CD4-positive, alpha-beta memory T cell (primary cell): ENCODE measurements at regions not wholly inside any gene's neighbourhood (a gene's known extent, or its start where the extent isn't known, plus 50 kb on each side); places are given as distances from the start of the nearest gene placed in this dataset.

Source experiments
- CTCF ChIA-PET: fragments of 350-600 bp; sonication (Branson Sonifier 250); formaldehyde crosslinking; loops from one replicate; lab custom pipeline; 2021; ENCODE audit warnings: inconsistent platforms; ENCODE audit not compliant: partially characterized antibody; lab: Charles Lee
- POLR2A ChIA-PET: fragments of 350-600 bp; sonication (Branson Sonifier 250); formaldehyde crosslinking; loops from one replicate; lab custom pipeline; 2021; ENCODE audit not compliant: partially characterized antibody; lab: Charles Lee
- DNase-seq, 5 donors: peaks; one replicate each; pipeline versions ENCODE4 v3.0.0 to v3.0.0-alpha.2; 2020 to 2022; ENCODE audit warnings: mixed read lengths in 1 of 5
- H3K27ac ChIP-seq: one replicate; pipeline ENCODE4 v1.7.0; 2013; ENCODE audit warnings: low read depth, low read length
- H3K27me3 ChIP-seq: 2 replicates; pipeline ENCODE4 v1.7.0; 2013; ENCODE audit warnings: mild to moderate bottlenecking, low read length, moderate library complexity; ENCODE audit not compliant: insufficient read depth
- H3K36me3 ChIP-seq: 2 replicates; pipeline ENCODE4 v1.7.0; 2013; ENCODE audit warnings: mild to moderate bottlenecking, low read length, moderate library complexity; ENCODE audit not compliant: insufficient read depth
- H3K4me1 ChIP-seq: 2 replicates; pipeline ENCODE4 v1.7.0; 2013; ENCODE audit warnings: mild to moderate bottlenecking, low read length, moderate library complexity; ENCODE audit not compliant: insufficient read depth
- H3K4me3 ChIP-seq, 2 donors: one replicate each; pipeline ENCODE4 v1.7.0; 2013; ENCODE audit warnings: low read length in 2 of 2, mild to moderate bottlenecking in 1 of 2
- H3K9me3 ChIP-seq, 2 donors: one replicate each; pipeline ENCODE4 v1.7.0; 2013; ENCODE audit warnings: low read length in 2 of 2, control low read depth in 1 of 2; ENCODE audit not compliant: control insufficient read depth in 1 of 2
- H3K27ac Mint-ChIP-seq, 7 donors: one replicate each; pipeline ENCODE4 v1.8.0; 2020 to 2021; ENCODE audit warnings: mixed read lengths in 7 of 7, mild to moderate bottlenecking in 6 of 7, inconsistent platforms in 3 of 7, moderate library complexity in 3 of 7
- H3K27me3 Mint-ChIP-seq, 2 donors: one replicate each; pipeline ENCODE4 v1.8.0; 2020 to 2021; ENCODE audit warnings: mixed read lengths in 2 of 2
- H3K36me3 Mint-ChIP-seq, 2 donors: one replicate each; pipeline ENCODE4 v1.8.0; 2020 to 2021; ENCODE audit warnings: mixed read lengths in 2 of 2, inconsistent platforms in 1 of 2, mild to moderate bottlenecking in 1 of 2
- H3K4me1 Mint-ChIP-seq, 4 donors: one replicate each; pipeline ENCODE4 v1.8.0; 2020 to 2021; ENCODE audit warnings: mixed read lengths in 4 of 4, mild to moderate bottlenecking in 1 of 4
- H3K4me3 Mint-ChIP-seq, 8 donors: one replicate each; pipeline ENCODE4 v1.8.0; 2020 to 2021; ENCODE audit warnings: mixed read lengths in 8 of 8, mild to moderate bottlenecking in 7 of 8, moderate library complexity in 6 of 8, inconsistent platforms in 3 of 8
- H3K9me3 Mint-ChIP-seq, 8 donors: one replicate each; pipeline ENCODE4 v1.8.0; 2020 to 2021; ENCODE audit warnings: mixed read lengths in 8 of 8, mild to moderate bottlenecking in 5 of 8, inconsistent platforms in 3 of 8, moderate library complexity in 1 of 8
- intact Hi-C: fragments of 100-400 bp; cut with micrococcal nuclease; formaldehyde crosslinking; loops from one replicate; pipeline ENCODE4 v1.15.1; 2023

- no peak for DNase-seq
- no peak overlapping the region for H3K4me3 Mint-ChIP-seq
- Histone ChIP-seq H3K27me3 (no peaks in the 10 kb centered on the region), H3K27ac (no peak overlapping the region), H3K36me3 (no peaks in the 10 kb centered on the region), H3K4me3 (no peak overlapping the region), H3K9me3 (no peaks in the 10 kb centered on the region), H3K4me1 (no peaks in the 10 kb centered on the region)
- no peaks in the 10 kb centered on the region for H3K36me3 Mint-ChIP-seq
- H3K27ac Mint-ChIP-seq = no peak overlapping the region
- ChIA-PET CTCF (no interaction called here), POLR2A (no interaction called here)
- no peaks in the 10 kb centered on the region for H3K4me1 Mint-ChIP-seq
- no peaks in the 10 kb centered on the region for H3K27me3 Mint-ChIP-seq
- H3K9me3 Mint-ChIP-seq = peaks cover 0 to 4% (median 2%) of the 10 kb centered on the region in 8 donors
- intact Hi-C loops = no loop called here
Observed at GRCh38 chr4:175277816-175278215, 359.7 kb downstream of the ADAM29 start.

- H3K36me3 Mint-ChIP-seq = no peaks in the 10 kb centered on the region
- CTCF ChIA-PET = no interaction called here
- H3K4me1 Mint-ChIP-seq = no peaks in the 10 kb centered on the region
- H3K27ac Mint-ChIP-seq = no peak overlapping the region
- H3K4me3 Mint-ChIP-seq = no peak overlapping the region
- Histone ChIP-seq H3K4me3 (no peak overlapping the region), H3K27ac (no peak overlapping the region), H3K4me1 (no peaks in the 10 kb centered on the region), H3K9me3 (no peaks in the 10 kb centered on the region), H3K36me3 (no peaks in the 10 kb centered on the region), H3K27me3 (no peaks in the 10 kb centered on the region)
- H3K27me3 Mint-ChIP-seq = no peaks in the 10 kb centered on the region
- H3K9me3 Mint-ChIP-seq = peaks cover 0 to 5% (median 2%) of the 10 kb centered on the region in 8 donors
- intact Hi-C loops = no loop called here
- no peak for DNase-seq
- POLR2A ChIA-PET = no interaction called here
Observed at GRCh38 chr4:175280153-175280552, 362.0 kb downstream of the ADAM29 start.

- no peak overlapping the region for H3K4me3 Mint-ChIP-seq
- no peaks in the 10 kb centered on the region for H3K4me1 Mint-ChIP-seq
- CTCF ChIA-PET = no interaction called here
- H3K9me3 Mint-ChIP-seq = peaks cover 0 to 12% (median 3%) of the 10 kb centered on the region in 8 donors
- H3K27me3 Mint-ChIP-seq = no peaks in the 10 kb centered on the region
- POLR2A ChIA-PET = no interaction called here
- Histone ChIP-seq H3K4me3 (no peak overlapping the region), H3K36me3 (no peaks in the 10 kb centered on the region), H3K4me1 (no peaks in the 10 kb centered on the region), H3K27me3 (no peaks in the 10 kb centered on the region), H3K27ac (no peak overlapping the region), H3K9me3 (no peaks in the 10 kb centered on the region)
- H3K36me3 Mint-ChIP-seq = no peaks in the 10 kb centered on the region
- no peak overlapping the region for H3K27ac Mint-ChIP-seq
- intact Hi-C loops = no loop called here
- no peak for DNase-seq
Observed at GRCh38 chr4:175281894-175282293, 363.7 kb downstream of the ADAM29 start.

GRCh38 chr4:175282407-175282806 is 364.2 kb downstream of the ADAM29 start:
- H3K4me3 Mint-ChIP-seq = no peak overlapping the region
- ChIA-PET CTCF (no interaction called here), POLR2A (no interaction called here)
- no peaks in the 10 kb centered on the region for H3K4me1 ChIP-seq
- no peak overlapping the region for H3K27ac Mint-ChIP-seq
- DNase-seq = no peak
- H3K36me3 Mint-ChIP-seq = no peaks in the 10 kb centered on the region
- H3K27me3 ChIP-seq = no peaks in the 10 kb centered on the region
- H3K4me3 ChIP-seq = no peak overlapping the region
- H3K9me3 Mint-ChIP-seq = peaks cover 0 to 14% (median 4%) of the 10 kb centered on the region in 8 donors
- no peaks in the 10 kb centered on the region for H3K36me3 ChIP-seq
- H3K9me3 ChIP-seq = no peaks in the 10 kb centered on the region
- intact Hi-C loops = no loop called here
- no peak overlapping the region for H3K27ac ChIP-seq
- no peaks in the 10 kb centered on the region for H3K27me3 Mint-ChIP-seq
- H3K4me1 Mint-ChIP-seq = no peaks in the 10 kb centered on the region

- POLR2A ChIA-PET = no interaction called here
- Histone ChIP-seq H3K9me3 (no peaks in the 10 kb centered on the region), H3K4me1 (no peaks in the 10 kb centered on the region), H3K4me3 (no peak overlapping the region), H3K36me3 (no peaks in the 10 kb centered on the region), H3K27me3 (no peaks in the 10 kb centered on the region), H3K27ac (no peak overlapping the region)
- H3K27me3 Mint-ChIP-seq = no peaks in the 10 kb centered on the region
- CTCF ChIA-PET = no interaction called here
- no peak for DNase-seq
- no peak overlapping the region for H3K27ac Mint-ChIP-seq
- H3K9me3 Mint-ChIP-seq = peaks cover 2 to 16% (median 5%) of the 10 kb centered on the region in 8 donors
- H3K36me3 Mint-ChIP-seq = no peaks in the 10 kb centered on the region
- H3K4me3 Mint-ChIP-seq = no peak overlapping the region
- intact Hi-C loops = no loop called here
- no peaks in the 10 kb centered on the region for H3K4me1 Mint-ChIP-seq
Observed at GRCh38 chr4:175290401-175290800, 372.2 kb downstream of the ADAM29 start.

- DNase-seq = no peak
- no peaks in the 10 kb centered on the region for H3K9me3 ChIP-seq
- H3K27me3 Mint-ChIP-seq = no peaks in the 10 kb centered on the region
- no peaks in the 10 kb centered on the region for H3K4me1 ChIP-seq
- no peak overlapping the region for H3K27ac ChIP-seq
- ChIA-PET POLR2A (no interaction called here), CTCF (no interaction called here)
- no peak overlapping the region for H3K4me3 ChIP-seq
- peaks cover 0 to 4% (median 0%) of the 10 kb centered on the region in 8 donors for H3K9me3 Mint-ChIP-seq
- H3K4me1 Mint-ChIP-seq = no peaks in the 10 kb centered on the region
- no peaks in the 10 kb centered on the region for H3K36me3 ChIP-seq
- no peaks in the 10 kb centered on the region for H3K36me3 Mint-ChIP-seq
- intact Hi-C loops = no loop called here
- no peaks in the 10 kb centered on the region for H3K27me3 ChIP-seq
- H3K27ac Mint-ChIP-seq = no peak overlapping the region
- no peak overlapping the region for H3K4me3 Mint-ChIP-seq
Observed at GRCh38 chr4:175297965-175298565, 379.9 kb downstream of the ADAM29 start.

GRCh38 chr4:175306436-175306835 is 388.3 kb downstream of the ADAM29 start:
- Mint-ChIP-seq H3K4me3 (no peak overlapping the region), H3K4me1 (no peaks in the 10 kb centered on the region), H3K36me3 (no peaks in the 10 kb centered on the region), H3K9me3 (peaks cover 0 to 4% (median 0%) of the 10 kb centered on the region in 8 donors), H3K27me3 (no peaks in the 10 kb centered on the region), H3K27ac (no peak overlapping the region)
- Histone ChIP-seq H3K4me1 (no peaks in the 10 kb centered on the region), H3K27me3 (no peaks in the 10 kb centered on the region), H3K9me3 (no peaks in the 10 kb centered on the region), H3K36me3 (no peaks in the 10 kb centered on the region), H3K4me3 (no peak overlapping the region), H3K27ac (no peak overlapping the region)
- intact Hi-C loops = no loop called here
- DNase-seq = no peak
- ChIA-PET POLR2A (no interaction called here), CTCF (no interaction called here)

GRCh38 chr4:175307326-175307725 is 389.2 kb downstream of the ADAM29 start:
- Histone ChIP-seq H3K4me1 (no peaks in the 10 kb centered on the region), H3K4me3 (no peak overlapping the region), H3K36me3 (no peaks in the 10 kb centered on the region), H3K27ac (no peak overlapping the region), H3K9me3 (no peaks in the 10 kb centered on the region), H3K27me3 (no peaks in the 10 kb centered on the region)
- DNase-seq = no peak
- Mint-ChIP-seq H3K36me3 (no peaks in the 10 kb centered on the region), H3K27me3 (no peaks in the 10 kb centered on the region), H3K9me3 (peaks cover 0 to 4% (median 0%) of the 10 kb centered on the region in 8 donors), H3K4me3 (no peak overlapping the region), H3K4me1 (no peaks in the 10 kb centered on the region), H3K27ac (no peak overlapping the region)
- CTCF ChIA-PET = no interaction called here
- POLR2A ChIA-PET = no interaction called here
- intact Hi-C loops = no loop called here
